RWPE1 (cell line): ENCODE measurements at regions not wholly inside any gene's neighbourhood (a gene's known extent, or its start where the extent isn't known, plus 50 kb on each side); places are given as distances from the start of the nearest gene placed in this dataset.

ENCODE experiments used
- CTCF ChIA-PET: fragments of 350-600 bp; sonication (Branson Sonifier 250); formaldehyde crosslinking; extraction: SDS; loops from one replicate; lab custom pipeline; 2021; lab: Yijun Ruan, JAX
- POLR2A ChIA-PET: fragments of 400-600 bp; formaldehyde crosslinking; extraction: SDS; loops from one replicate; lab custom pipeline; 2020; ENCODE audit warnings: antibody characterized with exemption; ENCODE audit not compliant: low non-redundant PET; lab: Yijun Ruan, JAX
- DNase-seq: peaks from one replicate; pipeline ENCODE4 v3.0.0; 2012; ENCODE audit warnings: low spot score
- H3K27ac ChIP-seq: fragments of 450-650 bp; 2 replicates; pipeline ENCODE4 v1.5.1; 2017
- TF ChIP-seq, protein P1 (sequence below): fragments of 450-650 bp; conservative IDR thresholded peaks from 2 replicates; pipeline ENCODE4 v1.5.1; 2017; ENCODE audit warnings: low read depth, mild to moderate bottlenecking

DNA sequence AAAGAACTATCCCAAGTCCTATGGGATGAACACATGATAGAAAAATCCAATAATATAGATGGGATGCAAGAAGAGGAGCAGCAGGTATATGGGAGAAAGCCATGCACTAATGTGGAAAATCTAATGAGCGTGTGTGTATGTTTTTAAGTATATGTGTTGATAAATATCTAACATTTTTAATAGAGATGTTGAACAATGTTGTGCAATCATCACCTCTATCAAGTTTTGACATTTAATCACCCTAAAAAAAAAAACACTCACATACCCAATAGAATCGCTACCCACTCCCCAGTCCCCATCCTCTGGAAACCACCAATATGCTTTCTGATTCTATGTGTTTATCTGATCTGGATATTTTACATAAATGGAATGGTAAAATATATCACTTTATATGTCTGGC is 983.7 kb downstream of the SUCLG1 start:
- TF ChIP-seq, protein P1, sequence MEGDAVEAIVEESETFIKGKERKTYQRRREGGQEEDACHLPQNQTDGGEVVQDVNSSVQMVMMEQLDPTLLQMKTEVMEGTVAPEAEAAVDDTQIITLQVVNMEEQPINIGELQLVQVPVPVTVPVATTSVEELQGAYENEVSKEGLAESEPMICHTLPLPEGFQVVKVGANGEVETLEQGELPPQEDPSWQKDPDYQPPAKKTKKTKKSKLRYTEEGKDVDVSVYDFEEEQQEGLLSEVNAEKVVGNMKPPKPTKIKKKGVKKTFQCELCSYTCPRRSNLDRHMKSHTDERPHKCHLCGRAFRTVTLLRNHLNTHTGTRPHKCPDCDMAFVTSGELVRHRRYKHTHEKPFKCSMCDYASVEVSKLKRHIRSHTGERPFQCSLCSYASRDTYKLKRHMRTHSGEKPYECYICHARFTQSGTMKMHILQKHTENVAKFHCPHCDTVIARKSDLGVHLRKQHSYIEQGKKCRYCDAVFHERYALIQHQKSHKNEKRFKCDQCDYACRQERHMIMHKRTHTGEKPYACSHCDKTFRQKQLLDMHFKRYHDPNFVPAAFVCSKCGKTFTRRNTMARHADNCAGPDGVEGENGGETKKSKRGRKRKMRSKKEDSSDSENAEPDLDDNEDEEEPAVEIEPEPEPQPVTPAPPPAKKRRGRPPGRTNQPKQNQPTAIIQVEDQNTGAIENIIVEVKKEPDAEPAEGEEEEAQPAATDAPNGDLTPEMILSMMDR, result no peak
- ChIA-PET CTCF (interaction anchor here (0.6 kb wide), 1 partner anchor 444 kb away, joined by 3 read pairs; no protein-coding TSS in a partner anchor), POLR2A (no interaction called here)
- no peak for DNase-seq
- no peak overlapping the region for H3K27ac ChIP-seq

DNA sequence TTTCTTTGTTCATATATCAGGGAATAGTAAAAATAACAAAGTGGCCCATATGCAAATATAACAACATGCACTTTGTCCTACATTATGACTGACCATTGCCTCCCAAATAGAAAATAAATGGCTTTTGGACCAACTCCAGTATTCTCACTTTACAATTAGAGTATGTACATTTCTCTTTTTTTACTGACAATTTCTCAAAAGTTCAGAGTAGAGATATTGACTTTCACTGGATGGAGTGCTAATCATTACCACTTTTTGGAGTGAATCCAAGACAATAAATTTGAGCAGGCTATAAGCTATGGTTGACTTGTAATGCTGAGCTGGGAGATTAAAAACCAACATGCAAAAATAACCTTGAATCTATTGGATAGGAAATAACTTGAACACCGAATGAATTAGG is 987.4 kb downstream of the SUCLG1 start:
- POLR2A ChIA-PET, result no interaction called here
- CTCF ChIA-PET, result no interaction called here
- no peak overlapping the region for H3K27ac ChIP-seq
- TF ChIP-seq, protein P1, result no peak
- no peak for DNase-seq

DNA sequence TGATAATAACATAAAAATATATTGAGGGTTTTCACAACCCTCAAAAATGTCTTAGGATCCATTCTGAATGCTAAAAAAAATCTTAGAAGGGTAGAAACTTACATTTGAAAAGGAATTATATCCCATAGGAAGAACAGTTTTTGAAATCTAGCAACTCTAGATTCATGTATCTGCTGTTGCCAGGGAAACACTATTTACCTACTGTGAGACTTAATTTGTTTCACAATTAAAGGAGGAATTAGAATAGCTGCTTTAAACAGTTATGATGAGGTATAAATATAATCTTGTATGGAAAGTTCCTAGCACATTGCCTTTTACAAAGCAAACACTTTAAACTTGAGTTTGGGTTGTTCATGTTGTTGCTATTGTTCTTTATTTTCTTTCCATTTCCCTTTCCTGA is 988.2 kb downstream of the SUCLG1 start:
- no peak overlapping the region for H3K27ac ChIP-seq
- no peak for DNase-seq
- ChIA-PET CTCF (interaction anchor here (0.7 kb wide), 1 partner anchor 169 kb away, joined by 4 read pairs; no protein-coding TSS in a partner anchor), POLR2A (no interaction called here)
- TF ChIP-seq, protein P1, result no peak

DNA sequence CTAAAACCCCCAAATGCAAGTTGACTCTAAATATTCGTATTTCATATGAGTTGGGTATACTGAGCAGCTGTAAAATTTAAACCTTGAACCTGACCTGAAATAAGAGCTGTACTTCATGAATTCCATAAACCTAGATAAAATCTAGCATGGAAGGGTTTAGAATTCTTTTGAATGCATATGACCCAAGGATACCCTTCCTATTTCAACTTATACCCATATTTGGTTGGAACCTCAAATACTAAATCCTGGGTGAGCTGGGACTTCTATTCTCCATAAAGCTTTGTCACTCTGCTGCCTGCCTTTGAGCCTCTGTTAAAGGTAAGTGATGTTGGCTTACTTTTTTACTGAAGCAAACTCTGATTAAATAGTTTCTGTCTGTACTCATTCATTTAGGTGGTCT is 994.6 kb downstream of the SUCLG1 start:
- H3K27ac ChIP-seq, result no peak overlapping the region
- DNase-seq, result no peak
- POLR2A ChIA-PET, result no interaction called here
- CTCF ChIA-PET, result interaction anchor here (0.7 kb wide), 1 partner anchor 558 kb away, joined by 3 read pairs; no protein-coding TSS in a partner anchor
- TF ChIP-seq, protein P1, result no peak

DNA sequence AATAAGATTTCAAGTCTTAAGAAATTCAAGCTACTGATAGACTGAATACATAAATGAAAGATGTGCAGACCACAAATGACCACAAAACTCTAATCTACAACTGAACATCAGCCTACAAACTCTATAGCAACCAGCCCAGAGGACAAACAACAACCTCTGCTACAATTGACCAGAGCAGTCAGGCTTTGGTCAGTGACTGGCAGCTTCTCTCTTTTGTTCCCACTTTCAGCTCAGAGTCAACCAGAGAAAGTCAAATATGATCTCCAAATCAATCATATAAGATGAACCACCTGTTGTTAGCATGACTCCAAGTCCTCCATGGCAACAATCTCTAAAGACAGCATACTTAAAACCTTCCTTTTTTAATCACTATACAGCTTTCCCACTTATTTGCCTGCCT is 996.2 kb downstream of the SUCLG1 start:
- DNase-seq, result no peak
- ChIA-PET CTCF (no interaction called here), POLR2A (no interaction called here)
- no peak overlapping the region for H3K27ac ChIP-seq
- TF ChIP-seq, protein P1, result no peak

DNA sequence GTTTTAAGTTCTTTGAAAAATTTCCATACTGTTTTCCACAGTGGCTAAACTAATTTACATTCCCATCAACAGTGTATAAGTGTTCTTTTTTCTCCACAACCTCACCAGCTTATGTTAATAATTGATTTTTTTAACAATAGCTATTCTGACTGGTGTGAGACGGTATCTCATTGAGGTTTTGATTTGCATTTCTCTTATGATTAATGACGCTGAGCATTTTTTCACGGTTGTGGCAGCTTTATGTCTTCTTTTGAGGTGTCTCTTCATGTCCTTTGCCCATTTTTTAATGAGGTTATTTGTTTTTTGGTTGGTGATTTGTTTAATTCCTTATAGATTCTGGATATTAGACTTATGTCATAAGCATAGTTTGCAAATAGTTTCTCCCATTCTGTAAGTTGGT is 997.9 kb downstream of the SUCLG1 start:
- CTCF ChIA-PET, result no interaction called here
- H3K27ac ChIP-seq, result no peak overlapping the region
- POLR2A ChIA-PET, result no interaction called here
- no peak for DNase-seq
- TF ChIP-seq, protein P1, result no peak
